Ammon's horn (tissue), 1 donor: ENCODE measurements at regions not wholly inside any gene's neighbourhood (a gene's known extent, or its start where the extent isn't known, plus 50 kb on each side); places are given as distances from the start of the nearest gene placed in this dataset.

Experiments used
- DNase-seq: peaks from one replicate; pipeline ENCODE4 v3.0.0-alpha.2; 2016; ENCODE audit warnings: low spot score

DNA sequence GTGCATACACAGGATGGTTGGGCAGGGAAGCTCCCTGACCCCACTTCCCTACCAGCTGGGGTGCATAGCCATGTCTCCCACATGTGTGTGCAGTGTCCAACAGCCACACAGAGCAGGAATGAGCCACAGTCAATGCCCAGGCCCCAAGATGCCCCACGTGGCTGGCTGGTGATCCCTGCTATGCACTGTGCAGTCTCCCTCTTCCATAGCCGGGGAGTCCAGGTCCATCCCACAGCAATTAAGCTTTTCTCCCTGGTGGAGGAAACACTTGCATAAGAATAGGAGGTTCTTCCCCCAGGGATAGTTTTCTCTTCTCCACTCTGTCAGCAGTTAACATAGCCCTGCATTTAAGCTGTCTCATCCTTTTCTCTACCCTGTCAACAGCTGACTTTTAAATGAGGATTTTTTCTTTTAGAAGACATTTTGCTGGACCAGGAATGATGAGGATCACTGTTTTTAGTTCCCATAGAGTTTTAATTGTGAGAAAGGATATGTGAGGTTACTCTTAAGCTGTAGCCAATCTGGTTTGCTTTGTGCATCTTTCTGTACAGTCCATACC is 396.5 kb upstream of the VWC2 start:
- DNase-seq, result no peak

DNA sequence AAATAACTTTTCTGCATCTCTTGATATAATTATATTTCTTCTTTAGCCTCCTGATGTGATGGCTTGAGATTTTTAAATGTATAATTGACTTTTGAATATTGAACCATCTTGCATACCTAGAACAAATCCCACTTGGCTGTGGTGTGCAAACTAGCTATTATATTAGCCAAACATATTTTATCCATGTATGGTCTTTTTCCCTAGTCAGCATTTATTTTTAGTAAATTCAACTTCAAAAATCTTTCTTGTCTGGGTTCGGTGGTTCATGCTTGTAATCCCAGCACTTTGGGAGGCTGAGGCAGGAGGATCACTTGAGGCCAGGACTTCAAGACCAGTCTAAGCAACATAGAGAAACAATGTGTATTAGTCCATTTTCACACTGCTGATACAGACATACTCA is 386.6 kb upstream of the VWC2 start:
- no peak for DNase-seq

DNA sequence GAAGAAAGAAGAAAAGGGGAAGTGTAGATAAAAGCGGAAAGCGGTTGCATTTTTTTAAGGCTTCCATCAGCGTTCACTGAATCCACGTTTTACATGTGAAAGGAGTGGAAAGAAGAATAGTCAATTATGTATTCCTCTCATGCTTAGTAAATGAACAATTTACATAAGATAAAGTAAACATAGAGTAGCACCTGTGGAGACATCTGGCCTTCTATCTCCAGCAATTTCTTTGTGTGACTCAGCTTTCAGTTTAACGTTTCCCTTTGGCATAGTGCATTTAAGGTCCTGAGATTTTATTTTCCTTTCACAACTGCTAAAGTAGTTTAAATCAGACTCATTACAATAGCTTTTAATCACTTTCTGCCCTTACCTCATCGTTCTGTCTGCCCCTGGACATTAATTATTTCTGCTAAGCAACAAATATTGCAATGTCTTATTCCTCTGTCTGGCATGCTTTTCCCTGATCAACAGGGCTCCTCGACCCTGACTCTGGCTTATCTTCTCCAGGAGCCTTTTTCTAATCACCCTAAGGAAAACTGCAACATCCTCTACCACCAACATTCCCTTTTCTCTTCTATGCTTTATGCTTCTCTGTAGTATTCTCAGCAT is 383.5 kb upstream of the VWC2 start:
- DNase-seq, result no peak

DNA sequence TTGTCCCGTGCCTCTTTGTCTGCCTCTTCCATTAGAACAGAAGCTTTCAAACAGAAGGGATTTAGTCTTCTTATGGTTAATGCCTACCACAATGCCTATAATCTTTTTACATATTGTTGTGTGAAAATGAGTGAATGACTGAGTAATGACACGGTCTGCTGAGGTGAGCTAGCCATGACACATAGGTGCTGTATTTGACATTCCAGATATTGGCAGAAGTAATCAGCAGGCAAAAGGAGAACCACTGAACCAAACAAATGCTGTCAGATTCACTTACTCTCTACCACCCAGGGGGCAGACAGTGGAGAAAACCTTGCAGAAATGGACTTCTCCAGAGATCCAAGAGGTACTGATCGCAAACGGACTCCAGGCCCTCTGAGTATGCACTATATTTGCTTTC is 377.2 kb upstream of the VWC2 start:
- no peak for DNase-seq

DNA sequence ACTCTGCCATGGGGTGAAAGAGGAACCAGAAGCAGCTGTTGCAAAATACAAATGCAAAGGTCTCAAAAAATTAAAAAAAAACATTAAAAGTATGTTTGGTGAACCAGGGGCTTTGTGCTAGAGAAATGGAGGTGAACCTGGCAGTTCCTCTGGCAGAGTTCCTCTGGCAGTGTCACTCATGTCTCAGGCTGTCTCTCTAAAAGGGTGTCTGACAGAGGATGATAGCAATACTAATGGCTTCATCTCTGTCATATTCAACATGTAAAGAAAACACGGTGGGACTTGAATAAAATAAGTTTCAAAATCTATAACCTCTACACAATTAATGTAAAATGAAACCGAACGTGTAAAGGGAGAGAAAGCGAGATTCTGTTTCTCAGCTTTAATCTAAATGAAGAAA is 375.7 kb upstream of the VWC2 start:
- no peak for DNase-seq

DNA sequence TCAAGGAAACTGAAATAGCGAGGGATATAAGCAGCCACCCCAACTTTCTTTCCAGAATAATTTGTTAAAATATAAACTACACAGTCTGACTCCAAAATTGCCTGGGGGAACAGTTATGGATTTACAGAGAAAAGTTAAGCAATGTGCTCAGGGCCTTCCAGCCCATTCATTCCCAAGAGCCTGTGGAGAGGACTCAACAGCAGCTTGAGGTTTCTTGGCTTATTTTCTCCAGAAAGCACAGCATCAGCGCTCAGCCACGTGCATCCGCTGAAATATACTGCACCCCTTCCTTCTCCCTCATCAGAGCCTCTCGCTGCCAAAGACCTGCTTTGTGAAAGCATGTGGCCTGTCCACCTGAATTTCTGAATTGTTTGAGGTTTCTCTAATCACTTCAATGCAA is 375.2 kb upstream of the VWC2 start:
- no peak for DNase-seq

DNA sequence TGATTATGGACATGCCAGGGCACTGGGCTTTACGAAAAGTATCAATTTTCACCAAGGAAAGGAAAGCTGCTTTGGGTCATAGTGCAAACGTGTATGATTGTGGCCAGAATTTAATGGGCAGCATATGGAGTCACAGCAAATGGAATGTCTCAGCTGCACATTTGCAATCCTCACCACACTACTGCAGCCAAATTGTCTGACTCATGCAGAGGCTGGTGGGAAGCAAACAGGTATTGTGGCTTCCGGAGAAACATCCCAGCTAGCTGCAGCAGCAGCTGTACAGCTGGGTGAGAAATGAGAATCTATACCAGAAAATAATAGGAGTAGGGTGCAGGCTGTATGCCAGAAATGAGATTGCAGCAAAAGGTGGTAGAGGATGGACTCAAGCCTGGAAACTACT is 374.7 kb upstream of the VWC2 start:
- DNase-seq, result no peak

DNA sequence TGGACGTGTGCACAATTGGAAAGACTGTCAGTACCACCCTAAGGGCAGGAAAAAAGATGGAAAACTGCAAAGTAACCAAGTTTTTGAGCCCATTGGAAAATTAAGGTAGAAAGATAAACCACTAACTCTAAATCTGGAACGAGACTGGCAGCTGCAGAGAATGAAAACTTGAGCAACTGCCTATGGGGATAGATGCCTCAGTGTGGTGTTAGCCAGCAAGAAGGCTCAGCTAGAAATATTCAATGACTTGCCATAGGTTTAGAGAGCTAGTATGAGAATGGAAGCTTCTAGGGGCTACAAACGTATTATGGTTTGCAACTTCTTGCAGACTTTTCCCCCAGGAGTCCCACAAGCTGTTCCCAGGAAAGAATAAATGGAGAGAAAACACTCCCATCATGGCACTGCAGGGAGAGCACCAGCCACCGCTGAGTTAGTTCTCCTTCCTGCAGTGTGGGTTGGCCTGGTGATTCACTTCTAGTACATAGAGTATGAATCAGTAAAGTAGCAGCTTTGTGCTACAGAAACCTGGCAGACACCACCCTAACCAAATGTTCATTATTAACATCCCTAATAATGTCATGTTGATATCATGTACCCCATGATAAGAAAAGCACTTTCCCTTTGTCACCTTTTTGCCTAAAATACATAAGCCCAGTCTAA is 372.4 kb upstream of the VWC2 start:
- peak; percentile 68 for DNase-seq

DNA sequence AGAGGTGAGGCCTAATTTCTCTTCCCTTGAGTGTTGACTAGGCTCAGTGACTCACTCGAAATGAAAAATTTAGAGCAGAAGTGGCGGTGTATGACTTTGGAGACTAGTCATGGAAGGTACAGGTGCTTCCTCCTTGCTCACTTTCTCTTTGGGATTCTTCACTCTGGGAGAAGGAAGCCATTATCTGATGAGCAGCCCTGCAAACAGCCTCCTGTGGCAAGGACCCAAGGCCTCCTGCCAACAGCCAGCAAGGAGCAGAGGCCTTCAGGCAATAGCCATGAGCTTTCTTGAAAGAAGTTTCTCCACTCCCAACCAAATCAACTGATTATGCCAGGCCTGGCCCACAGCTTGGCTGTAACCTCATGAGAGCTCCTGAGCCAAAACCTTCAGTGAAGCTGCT is 369.6 kb upstream of the VWC2 start:
- no peak for DNase-seq

DNA sequence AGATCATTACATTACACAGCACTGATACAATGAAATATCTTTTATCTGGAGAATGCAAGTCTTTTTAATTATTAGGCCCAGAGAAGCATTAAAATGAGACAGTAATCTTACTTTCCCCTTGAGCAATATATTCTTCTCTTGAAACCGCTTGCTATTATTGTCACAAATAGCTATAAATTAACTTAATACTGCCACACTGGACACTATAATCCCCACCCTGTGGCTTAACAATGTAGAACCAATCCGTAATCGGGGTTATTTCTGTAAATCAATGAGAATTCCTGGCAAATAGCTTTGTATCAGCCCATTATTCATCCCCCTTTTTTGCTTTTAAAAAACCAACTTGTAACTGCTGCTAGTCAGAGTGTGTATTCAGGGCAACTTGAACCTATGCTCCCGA is 366.2 kb upstream of the VWC2 start:
- no peak for DNase-seq

DNA sequence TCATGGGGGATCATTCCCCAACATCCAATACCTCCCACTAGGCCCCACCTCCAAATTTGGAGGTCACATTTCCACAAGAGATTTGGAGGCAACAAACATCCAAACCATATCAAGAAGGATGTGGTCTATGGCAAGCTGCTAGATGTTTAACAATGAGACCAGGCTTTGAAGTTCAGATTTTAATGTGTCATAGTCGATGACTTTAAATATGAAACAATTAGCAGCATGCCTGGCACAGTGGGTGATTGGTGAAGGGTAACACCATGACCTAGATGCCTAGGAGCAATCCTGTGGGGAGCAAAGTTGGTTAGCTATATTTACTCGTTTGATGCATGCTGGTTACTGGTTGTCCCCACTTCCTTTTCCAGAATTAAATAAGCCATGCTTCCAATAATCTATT is 356.4 kb upstream of the VWC2 start:
- no peak for DNase-seq

DNA sequence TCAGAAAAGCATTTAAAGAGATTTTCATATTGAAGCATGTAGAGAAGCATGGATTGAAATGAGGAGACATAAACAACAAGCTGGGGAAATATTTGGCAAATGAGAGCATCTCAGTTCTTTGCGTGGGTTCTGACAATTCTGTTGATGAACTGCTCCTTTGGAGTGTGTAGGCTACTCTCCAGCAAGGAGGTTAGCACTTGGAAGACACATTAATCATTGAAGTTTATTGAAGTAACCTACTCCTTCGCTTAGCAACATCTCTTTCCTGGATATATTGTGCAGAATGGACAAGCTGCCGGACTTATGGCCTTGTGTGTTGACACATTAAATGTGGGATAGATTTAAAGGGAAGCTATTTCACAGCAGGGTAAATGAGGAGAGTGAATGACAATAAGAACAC is 354.5 kb upstream of the VWC2 start:
- DNase-seq, result no peak

DNA sequence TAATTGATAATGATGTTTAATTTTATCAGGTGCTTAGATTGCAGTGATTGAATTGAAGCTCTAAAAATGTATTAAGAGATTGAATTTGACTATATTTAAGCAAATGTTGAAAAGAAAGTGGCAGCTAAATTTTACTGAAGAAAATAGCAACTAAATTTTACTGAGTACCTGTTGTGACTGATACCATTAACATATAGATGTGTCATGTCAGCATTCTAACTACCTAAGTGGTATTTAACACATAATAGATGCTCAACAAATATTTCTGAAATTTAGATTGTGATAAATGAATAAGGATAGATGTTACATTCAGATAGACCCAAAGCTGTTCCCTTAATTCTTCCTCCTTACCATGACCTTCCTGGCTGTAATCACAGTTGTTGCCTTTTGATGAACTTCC is 350.9 kb upstream of the VWC2 start:
- DNase-seq, result no peak

DNA sequence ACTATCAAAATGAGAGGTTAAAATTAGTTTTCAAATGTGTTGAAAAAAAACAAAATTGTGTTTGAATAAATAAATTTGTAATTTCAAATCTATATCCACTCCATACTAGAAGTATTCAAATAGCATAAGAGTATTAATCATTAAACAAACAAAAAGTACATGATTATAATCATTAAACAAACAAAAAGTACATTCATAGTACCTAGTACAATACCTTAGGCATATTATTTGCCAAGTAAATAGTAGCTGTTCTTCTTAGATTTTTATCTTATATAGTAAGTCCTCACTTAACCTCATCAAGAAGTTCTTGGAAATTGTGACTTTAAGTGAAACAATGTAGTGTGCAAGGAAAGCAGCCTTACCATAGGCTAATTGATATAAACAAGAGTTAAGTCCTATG is 349.3 kb upstream of the VWC2 start:
- DNase-seq, result no peak

DNA sequence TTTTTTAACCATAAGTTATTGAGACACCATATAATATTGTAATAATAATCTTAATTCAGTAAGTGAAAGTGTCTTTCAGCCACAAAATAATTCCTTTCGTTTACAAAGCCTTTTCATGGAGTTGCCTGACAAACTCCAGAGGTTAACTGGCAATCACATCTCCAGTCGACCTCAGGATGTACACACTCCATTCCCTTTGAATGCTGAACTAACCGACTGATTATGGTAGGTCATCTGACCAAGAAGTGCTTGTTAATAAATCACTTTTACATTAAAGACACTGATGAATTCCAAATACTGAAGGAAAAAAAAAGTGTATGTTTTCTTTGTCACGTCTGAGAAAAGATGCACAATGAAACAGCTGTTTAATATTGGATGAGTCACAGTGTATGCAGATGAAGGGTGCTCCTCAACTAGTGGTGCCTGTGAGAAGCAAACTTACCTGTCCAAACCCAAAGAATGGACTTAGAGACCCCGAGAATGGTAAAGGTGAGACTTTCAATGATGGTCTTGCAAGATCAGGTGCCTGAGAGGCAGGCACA is 348.1 kb upstream of the VWC2 start:
- no peak for DNase-seq

DNA sequence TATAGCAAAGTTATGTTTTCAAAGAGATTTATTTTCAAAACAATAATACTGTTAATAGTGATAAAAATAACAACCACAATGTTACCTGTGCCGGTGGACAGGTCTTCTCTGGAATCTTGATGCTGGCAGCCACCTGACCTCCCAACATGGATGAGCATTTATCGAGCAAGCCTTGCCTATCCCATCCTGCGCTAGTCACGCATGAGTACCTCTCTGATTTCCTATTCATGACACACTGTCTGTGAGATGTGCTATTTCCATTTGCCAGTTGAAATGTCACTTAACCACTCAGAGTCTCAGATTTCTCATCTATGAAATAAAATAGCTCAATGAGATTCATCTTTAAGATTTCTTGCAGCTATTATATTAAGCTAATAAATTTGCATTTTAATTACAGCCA is 341.2 kb upstream of the VWC2 start:
- no peak for DNase-seq

DNA sequence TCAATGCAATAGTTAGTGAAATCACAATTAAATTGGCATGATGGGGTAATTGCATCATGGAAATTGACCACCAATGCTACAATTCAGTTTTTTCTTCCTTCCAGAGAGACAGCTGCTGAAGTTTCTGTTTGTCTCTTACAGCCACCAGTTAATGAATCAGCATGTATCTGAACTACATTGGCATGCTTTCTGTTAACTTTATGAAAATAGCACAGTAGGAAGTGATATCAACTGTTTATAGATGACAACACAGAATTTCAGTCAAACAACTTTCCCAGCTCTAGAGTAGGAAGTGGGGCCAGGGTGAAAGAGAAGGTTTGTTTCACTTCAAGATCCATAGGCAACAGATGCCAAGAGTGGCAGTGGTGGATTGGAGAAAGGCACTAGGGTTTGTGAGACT is 339.6 kb upstream of the VWC2 start:
- peak; percentile 8 for DNase-seq

DNA sequence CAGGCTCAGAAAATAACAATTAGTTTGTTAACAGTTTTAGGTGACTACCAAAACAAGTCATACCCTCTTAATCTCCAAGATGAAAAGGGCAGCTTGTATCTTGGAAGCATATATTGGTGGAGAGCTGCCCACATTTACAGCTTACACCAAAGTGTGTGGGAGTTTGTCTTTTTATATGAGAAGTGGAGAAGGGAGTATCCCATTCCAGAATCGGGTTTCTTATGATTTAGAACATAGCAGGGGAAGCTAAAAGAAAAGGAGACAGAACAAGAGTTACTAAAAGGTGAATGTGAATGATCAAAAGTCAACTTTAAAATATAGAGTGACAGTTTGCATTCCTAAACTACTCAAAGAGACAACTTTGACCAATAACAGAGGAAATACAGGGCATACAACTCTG is 338.6 kb upstream of the VWC2 start:
- no peak for DNase-seq

DNA sequence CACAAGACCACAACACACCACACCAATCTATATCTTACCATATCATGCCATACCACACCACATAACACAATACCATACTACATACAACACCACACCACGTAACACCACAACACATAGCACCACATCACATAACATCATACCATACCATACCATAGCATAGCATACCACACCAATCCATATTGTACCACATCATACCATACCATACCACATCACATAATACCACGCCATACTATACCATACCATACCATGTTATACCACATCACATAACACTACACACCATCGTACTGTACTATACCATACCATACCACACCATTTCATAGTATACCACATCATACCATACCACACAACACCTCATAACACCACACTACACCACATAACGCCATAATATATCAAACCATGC is 335.2 kb upstream of the VWC2 start:
- no peak for DNase-seq

DNA sequence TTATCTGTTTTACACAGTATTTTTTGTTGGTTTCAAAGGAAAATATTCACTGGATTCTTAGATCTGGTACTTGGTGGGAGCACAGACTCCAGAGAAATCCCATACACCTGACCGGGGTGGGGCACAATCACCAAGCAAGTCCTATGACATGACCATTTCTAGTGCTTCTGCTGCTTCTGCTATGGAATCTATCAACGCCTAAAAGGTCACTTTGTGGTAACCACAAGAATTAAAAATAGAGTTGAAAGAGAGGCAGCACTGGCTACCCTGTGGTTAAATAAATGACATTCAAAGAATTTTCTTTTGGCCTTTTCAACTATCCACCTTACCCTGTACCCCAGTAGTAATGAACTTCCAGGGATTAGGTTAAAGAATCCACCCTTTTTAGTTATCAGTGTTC is 329.9 kb upstream of the VWC2 start:
- no peak for DNase-seq

DNA sequence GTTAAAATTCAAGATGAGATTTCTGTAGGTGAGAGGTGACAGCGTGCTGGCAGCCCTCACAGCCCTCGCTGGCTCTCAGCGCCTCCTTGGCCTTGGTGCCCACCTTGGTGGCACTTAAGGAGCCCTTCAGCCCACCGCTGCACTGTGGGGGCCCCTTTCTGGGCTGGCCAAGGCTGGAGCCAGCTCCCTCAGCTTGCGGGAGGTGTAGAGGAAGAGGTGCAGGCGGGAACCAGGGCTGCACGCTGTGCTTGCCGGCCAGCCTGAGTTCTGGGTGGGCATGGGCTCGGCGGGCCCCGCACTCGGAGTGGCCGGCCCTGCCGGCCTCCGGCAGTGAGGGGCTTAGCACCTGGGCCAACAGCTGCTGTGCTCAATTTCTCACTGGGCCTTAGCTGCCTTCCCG is 320.0 kb upstream of the VWC2 start:
- DNase-seq, result no peak

DNA sequence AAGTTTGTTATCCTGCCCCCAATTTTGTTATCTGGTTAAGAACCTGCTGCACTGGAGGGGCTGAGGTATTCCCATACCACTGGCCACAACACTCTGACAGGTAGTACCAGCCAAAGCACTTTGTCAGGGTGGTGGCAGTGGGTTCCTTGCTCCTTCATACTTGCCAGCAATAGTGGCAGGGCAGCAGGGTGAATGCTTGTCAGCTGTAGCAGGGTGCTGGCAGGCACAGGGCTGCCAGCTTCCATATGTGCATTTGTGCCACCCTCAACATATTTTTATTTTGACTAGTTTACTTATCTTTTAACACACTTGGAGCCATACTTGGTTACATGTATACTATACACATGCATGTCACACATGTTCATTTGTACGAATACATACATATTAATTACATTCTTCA is 294.0 kb upstream of the VWC2 start:
- DNase-seq, result no peak

DNA sequence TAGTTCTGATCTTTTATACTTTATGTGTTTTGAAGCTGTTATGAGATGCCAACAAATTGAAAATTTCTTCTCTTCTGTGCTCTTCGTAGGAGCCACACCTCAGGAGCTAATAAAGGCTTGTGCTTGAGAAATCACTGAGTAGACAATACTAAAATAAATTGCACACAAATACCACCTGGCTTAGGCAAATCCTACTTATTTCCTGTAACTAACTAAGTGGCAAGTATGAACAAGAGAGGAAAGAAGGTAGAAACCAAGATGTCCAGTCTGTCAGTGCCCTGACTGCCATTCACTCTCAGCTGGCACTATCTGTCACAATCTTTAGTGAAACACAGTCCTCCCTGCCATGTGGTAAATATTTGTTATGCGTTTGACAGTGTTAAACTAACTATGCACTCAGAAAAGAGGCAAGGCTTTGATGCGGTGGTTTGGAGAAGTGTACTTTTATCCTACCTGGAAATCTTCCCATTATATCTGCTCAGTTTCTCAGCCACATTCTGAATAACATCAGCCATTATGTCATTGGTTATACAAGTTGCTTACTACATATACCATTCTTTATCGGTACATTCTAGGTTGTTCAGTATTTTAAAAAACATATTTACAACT is 293.4 kb upstream of the VWC2 start:
- no peak for DNase-seq
